C4-2B (cell line): ENCODE measurements at regions not wholly inside any gene's neighbourhood (a gene's known extent, or its start where the extent isn't known, plus 50 kb on each side); places are given as distances from the start of the nearest gene placed in this dataset.

Experiments used
- CTCF ChIP-seq: fragments of 450-650 bp; conservative IDR thresholded peaks from 2 replicates; pipeline ENCODE4 v1.5.1; 2017; ENCODE audit warnings: mild to moderate bottlenecking
- ZFX ChIP-seq: fragments of 450-650 bp; IDR thresholded peaks from 2 replicates; pipeline ENCODE4 v1.6.1; 2017

- TF ChIP-seq CTCF (no peak), ZFX (no peak)
Measured at GRCh38 chr12:116495260-116495659, 63.9 kb upstream of the MAP1LC3B2 start.
